ENCODE measurements at regions not wholly inside any gene's neighbourhood (a gene's known extent, or its start where the extent isn't known, plus 50 kb on each side); places are given as distances from the start of the nearest gene placed in this dataset.

GRCh38 chr7:22563621-22564241 is 63.7 kb upstream of the STEAP1B start:
- peak in 2 of 3 experiments; percentile 14 to 28 for DNase-seq (ENCODE audit: low read depth in 3 of 3)

- no peak for DNase-seq (ENCODE audit: low read depth in 3 of 3)
These were observed 63.1 kb upstream of the STEAP1B start for GRCh38 chr7:22563032-22563501.

GRCh38 chr7:22561895-22562593 is 62.1 kb upstream of the STEAP1B start:
- no peak for DNase-seq (ENCODE audit: low read depth in 3 of 3)

GRCh38 chr7:22561321-22561811 is 61.4 kb upstream of the STEAP1B start:
- no peak for DNase-seq (ENCODE audit: low read depth in 3 of 3)

- peak; percentile 21 to 58 (median 48) for DNase-seq (ENCODE audit: low read depth in 3 of 3)
These were observed 60.0 kb upstream of the STEAP1B start for GRCh38 chr7:22559829-22560489.

- DNase-seq (ENCODE audit: low read depth in 3 of 3): no peak
These were observed 57.2 kb upstream of the STEAP1B start for GRCh38 chr7:22557167-22557566.

- DNase-seq (ENCODE audit: low read depth in 3 of 3): no peak
These were observed 55.5 kb upstream of the STEAP1B start for GRCh38 chr7:22555476-22555875.

- no peak for DNase-seq (ENCODE audit: low read depth in 3 of 3)
These were observed 54.2 kb upstream of the STEAP1B start for GRCh38 chr7:22554184-22554583.

GRCh38 chr7:22551768-22552513 is 52.0 kb upstream of the STEAP1B start:
- no peak for DNase-seq (ENCODE audit: low read depth in 3 of 3)

GRCh38 chr7:22550514-22551030 is 50.6 kb upstream of the STEAP1B start:
- DNase-seq (ENCODE audit: low read depth in 3 of 3): no peak

GRCh38 chr7:22549667-22550513 is 49.9 kb upstream of the STEAP1B start:
- peak in 1 of 3 experiments; percentile 33 for DNase-seq (ENCODE audit: low read depth in 3 of 3)
